GM12878 (cell line): ENCODE measurements at regions not wholly inside any gene's neighbourhood (a gene's known extent, or its start where the extent isn't known, plus 50 kb on each side); places are given as distances from the start of the nearest gene placed in this dataset.

ENCODE experiments used
- ATAC-seq: fragments of 200-7000 bp; cut with Tn5 transposase; 3 replicates; pipeline ENCODE4 v1.9.1; 2020; ENCODE audit warnings: mild to moderate bottlenecking, moderate library complexity
- BruUV-seq: library from RNA; stranded (reverse); fragments of 400-500 nt; replicated peaks from 2 replicates; lab custom pipeline; 2021; lab: Mats Ljungman, UMichigan
- CTCF ChIA-PET: fragments of 300-600 bp; sonication (Branson Sonifier 250); formaldehyde crosslinking; extraction: SDS; loops from one replicate; lab custom pipeline; 2021; ENCODE audit warnings: inconsistent platforms; lab: Yijun Ruan, JAX
- POLR2A ChIA-PET: fragments of 350-600 bp; formaldehyde crosslinking; extraction: SDS; loops from one replicate; lab custom pipeline; 2021; ENCODE audit warnings: inconsistent platforms; lab: Charles Lee
- RAD21 ChIA-PET: fragments of 300-600 bp; sonication (Branson Sonifier 250); formaldehyde crosslinking; loops from one replicate; lab custom pipeline; 2023; ENCODE audit warnings: antibody characterized with exemption; ENCODE audit not compliant: unreplicated experiment; lab: Charles Lee
- SMC1A ChIA-PET: fragments of 300-600 bp; sonication (Branson Sonifier 250); formaldehyde crosslinking; loops from one replicate; lab custom pipeline; 2023; ENCODE audit not compliant: unreplicated experiment, uncharacterized antibody; lab: Charles Lee
- DNase-seq: peaks from one replicate; pipeline ENCODE4 v3.0.0-alpha.2; 2011; ENCODE audit warnings: low read depth, low spot score
- FAIRE-seq: peaks from 3 replicates; lab custom pipeline; 2011; peaks lifted over from hg19 to GRCh38; lab: Jason Lieb, UNC
- H2AFZ ChIP-seq: 2 replicates; pipeline ENCODE4 v1.6.0; 2011; ENCODE audit warnings: low read depth, low read length, control low read depth; ENCODE audit not compliant: control insufficient read depth
- H3K27ac ChIP-seq: 2 replicates; pipeline ENCODE4 v1.5.1; 2011; ENCODE audit warnings: control low read depth; ENCODE audit not compliant: control insufficient read depth, insufficient read depth
- H3K27me3 ChIP-seq, 2 experiments: replicated peaks in 1 of 2; 2 replicates each; pipeline versions ENCODE4 v1.6.0 to v1.6.1; 2011; ENCODE audit warnings: low read length in 1 of 2; ENCODE audit not compliant: control insufficient read depth in 2 of 2, insufficient read depth in 2 of 2
- H3K36me3 ChIP-seq, 2 experiments: 2 replicates each; pipeline ENCODE4 v1.5.1; 2011; ENCODE audit warnings: low read length in 1 of 2; ENCODE audit not compliant: control insufficient read depth in 2 of 2, insufficient read depth in 2 of 2
- H3K4me1 ChIP-seq: 2 replicates; pipeline ENCODE4 v1.6.1; 2011; ENCODE audit warnings: mild to moderate bottlenecking, low read length, moderate library complexity, mixed read lengths; ENCODE audit not compliant: control insufficient read depth, insufficient read depth
- H3K4me2 ChIP-seq: 2 replicates; pipeline ENCODE4 v1.6.0; 2011; ENCODE audit warnings: control low read depth; ENCODE audit not compliant: control insufficient read depth, insufficient read depth
- H3K4me3 ChIP-seq: fragments of 200-600 bp; sonication (generic); 2 replicates; pipeline ENCODE4 v1.5.1; 2016
- H3K79me2 ChIP-seq: 2 replicates; pipeline ENCODE4 v1.6.0; 2011; ENCODE audit warnings: low read length; ENCODE audit not compliant: control insufficient read depth, insufficient read depth
- H3K9ac ChIP-seq: 2 replicates; pipeline ENCODE4 v1.8.0; 2011; ENCODE audit warnings: low read length, control low read depth, mixed read lengths; ENCODE audit not compliant: control insufficient read depth, insufficient read depth
- H3K9me3 ChIP-seq: replicated peaks from 3 replicates; pipeline ENCODE4 v1.5.1; 2011; ENCODE audit warnings: mild to moderate bottlenecking, low read length; ENCODE audit not compliant: control insufficient read depth, insufficient read depth
- H4K20me1 ChIP-seq: 2 replicates; pipeline ENCODE4 v1.6.0; 2011; ENCODE audit not compliant: control insufficient read depth, insufficient read depth
- ASH2L ChIP-seq: fragments of 300-600, 200-600 bp; sonication (generic); IDR thresholded peaks from 2 replicates; pipeline ENCODE4 v1.6.1; 2017; ENCODE audit warnings: low read depth, mild to moderate bottlenecking, borderline replicate concordance
- BMI1 ChIP-seq: fragments of 450-650 bp; IDR thresholded peaks from 2 replicates; pipeline ENCODE4 v1.6.1; 2016; ENCODE audit warnings: mild to moderate bottlenecking, moderate library complexity, borderline replicate concordance
- CBX3 ChIP-seq: fragments of 200-600 bp; sonication (generic); IDR thresholded peaks from 2 replicates; pipeline ENCODE4 v1.6.1; 2016; ENCODE audit warnings: low read depth, borderline replicate concordance
- CHD4 ChIP-seq: fragments of 200-600 bp; sonication (generic); IDR thresholded peaks from 2 replicates; pipeline ENCODE4 v1.6.1; 2016; ENCODE audit warnings: mild to moderate bottlenecking
- CREB1 ChIP-seq: IDR thresholded peaks from 2 replicates; pipeline ENCODE4 v1.6.1; 2012; ENCODE audit warnings: low read depth, mild to moderate bottlenecking, inconsistent platforms
- CREM ChIP-seq: IDR thresholded peaks from 2 replicates; pipeline ENCODE4 v1.6.1; 2014; ENCODE audit warnings: antibody characterized with exemption, low read depth
- CTCF ChIP-seq, 3 experiments: IDR thresholded peaks in 2 of 3; conservative IDR thresholded peaks in 1 of 3; 2 replicates each; pipeline ENCODE4 v1.5.1; 2011; ENCODE audit warnings: low read depth in 3 of 3, low read length in 3 of 3, mild to moderate bottlenecking in 3 of 3, control low read depth in 2 of 3, moderate library complexity in 2 of 3, inconsistent platforms in 1 of 3, mixed read lengths in 1 of 3; ENCODE audit not compliant: control insufficient read depth in 2 of 3, insufficient read depth in 1 of 3; ENCODE audit errors: extremely low read depth in 1 of 3
- IRF4 ChIP-seq: IDR thresholded peaks from 2 replicates; pipeline ENCODE4 v1.6.1; 2011; ENCODE audit warnings: low read depth, low read length
- MLLT1 ChIP-seq: fragments of 450-650 bp; IDR thresholded peaks from 2 replicates; pipeline ENCODE4 v1.6.1; 2016; ENCODE audit warnings: mild to moderate bottlenecking
- MTA3 ChIP-seq: IDR thresholded peaks from 2 replicates; pipeline ENCODE4 v1.6.1; 2012; ENCODE audit warnings: low read length, inconsistent platforms, borderline replicate concordance
- MXI1 ChIP-seq: fragments of 150-350 bp; IDR thresholded peaks from 2 replicates; pipeline ENCODE4 v1.6.1; 2011; ENCODE audit warnings: low read depth, mild to moderate bottlenecking, inconsistent platforms, low read length, improper control_type of control experiment
- REST ChIP-seq: IDR thresholded peaks from 2 replicates; pipeline ENCODE4 v1.6.1; 2012; ENCODE audit warnings: mild to moderate bottlenecking, low read depth, low read length
- RFX5 ChIP-seq: IDR thresholded peaks from 2 replicates; pipeline ENCODE4 v1.6.1; 2011; ENCODE audit warnings: low read depth, low read length, improper control_type of control experiment
- WGBS: methylation state at CpG from one replicate; pipeline ENCODE4 v1.1.6; 2016; ENCODE audit warnings: low lambda C conversion rate; ENCODE audit not compliant: insufficient replicate concordance, insufficient coverage; ENCODE audit errors: missing lambda C conversion rate; 5-methylcytosine and 5-hydroxymethylcytosine counted together
- in situ Hi-C: fragments of 300-500 bp; cut with MboI; formaldehyde crosslinking; loops from 9 replicates; pipeline ENCODE4 v1.14.3; 2018; ENCODE audit warnings: mixed read lengths
- intact Hi-C: fragments of 100-400 bp; cut with micrococcal nuclease; formaldehyde crosslinking; loops from one replicate; pipeline ENCODE4 v1.14.2; 2022; ENCODE audit not compliant: unreplicated experiment

- H3K9me3 ChIP-seq = no peaks in the 10 kb centered on the region
- H3K4me1 ChIP-seq = no peaks in the 10 kb centered on the region
- H3K27me3 ChIP-seq = no peaks in the 10 kb centered on the region; a peak in 1 of 4 replicates
- H2AFZ ChIP-seq = no peak overlapping the region
- no peak overlapping the region for H3K4me2 ChIP-seq
- WGBS = 0% methylated on average over 1 of the region's 1 CpG
- H3K36me3 ChIP-seq = no peaks in the 10 kb centered on the region
- no peak overlapping the region for H3K9ac ChIP-seq
- H3K27ac ChIP-seq = no peak overlapping the region
- no peak for FAIRE-seq
- in situ Hi-C loops (no loop called here), intact Hi-C loops (no loop called here)
- no peaks in the 10 kb centered on the region for H4K20me1 ChIP-seq
- no peak for ATAC-seq
- H3K79me2 ChIP-seq = no peaks in the 10 kb centered on the region
- ChIA-PET POLR2A (no interaction called here), SMC1A (interaction anchor here (1.1 kb wide), 1 partner anchor 11 kb away, joined by 3 read pairs; no protein-coding TSS in a partner anchor), RAD21 (no interaction called here), CTCF (no interaction called here)
- TF ChIP-seq ASH2L = no peak
- TF ChIP-seq RFX5 = no peak
- no peak for TF ChIP-seq CTCF (IDR thresholded peaks at IDR 0.05 in 2 of 3, conservative IDR thresholded peaks at IDR 0.05 in 1 of 3; ENCODE audit: control insufficient read depth in 2 of 3, extremely low read depth in 1 of 3, insufficient read depth in 1 of 3, low read depth in 3 of 3, low read length in 3 of 3)
- TF ChIP-seq CREM = no peak
- no peak for TF ChIP-seq MTA3
- no peak for TF ChIP-seq CHD4
- no peak for TF ChIP-seq IRF4
- TF ChIP-seq REST = no peak
- TF ChIP-seq CBX3 = no peak
- TF ChIP-seq BMI1 = no peak
- no peak for TF ChIP-seq MLLT1
- no peak for TF ChIP-seq MXI1
- TF ChIP-seq CREB1 = no peak
- no TSS peak for BruUV-seq
- no peak for DNase-seq
- no peak overlapping the region for H3K4me3 ChIP-seq
These were observed 262.7 kb downstream of the IL15 start for GRCh38 chr4:141899103-141899502.
